GM21737 (cell line): ENCODE measurements at regions not wholly inside any gene's neighbourhood (a gene's known extent, or its start where the extent isn't known, plus 50 kb on each side); places are given as distances from the start of the nearest gene placed in this dataset.

ENCODE experiments used
- ATAC-seq: cut with Tn5 transposase; IDR thresholded peaks from one replicate; pipeline ENCODE4 v1.9.1; 2021; ENCODE audit warnings: mild to moderate bottlenecking, moderate library complexity; ENCODE audit not compliant: unreplicated experiment

DNA sequence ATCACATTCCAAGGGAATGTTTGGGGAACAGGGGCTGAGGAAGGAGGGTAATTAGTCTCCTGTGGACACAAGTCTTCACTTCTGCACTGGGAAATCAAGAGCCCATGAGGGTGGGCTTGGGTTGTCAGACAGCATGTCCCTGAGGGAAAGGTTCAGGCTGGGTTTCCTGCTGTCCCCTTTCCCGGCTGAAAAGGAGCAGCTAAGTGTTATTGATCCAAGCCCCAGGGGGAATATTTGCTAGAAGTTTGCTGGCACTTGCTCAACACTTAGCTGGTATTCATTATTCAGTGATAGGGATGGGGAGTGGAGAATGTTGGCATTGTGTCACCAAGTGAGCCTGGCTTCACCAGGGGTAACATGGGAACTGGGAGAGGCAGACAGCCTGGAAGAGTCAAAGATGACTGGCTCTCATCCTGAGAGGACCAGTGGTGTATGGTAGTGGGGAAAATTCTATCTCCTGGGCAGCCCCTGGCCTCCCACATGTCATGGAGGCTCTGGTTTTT, 344.4 kb upstream of the PODXL start:
- ATAC-seq = no peak

DNA sequence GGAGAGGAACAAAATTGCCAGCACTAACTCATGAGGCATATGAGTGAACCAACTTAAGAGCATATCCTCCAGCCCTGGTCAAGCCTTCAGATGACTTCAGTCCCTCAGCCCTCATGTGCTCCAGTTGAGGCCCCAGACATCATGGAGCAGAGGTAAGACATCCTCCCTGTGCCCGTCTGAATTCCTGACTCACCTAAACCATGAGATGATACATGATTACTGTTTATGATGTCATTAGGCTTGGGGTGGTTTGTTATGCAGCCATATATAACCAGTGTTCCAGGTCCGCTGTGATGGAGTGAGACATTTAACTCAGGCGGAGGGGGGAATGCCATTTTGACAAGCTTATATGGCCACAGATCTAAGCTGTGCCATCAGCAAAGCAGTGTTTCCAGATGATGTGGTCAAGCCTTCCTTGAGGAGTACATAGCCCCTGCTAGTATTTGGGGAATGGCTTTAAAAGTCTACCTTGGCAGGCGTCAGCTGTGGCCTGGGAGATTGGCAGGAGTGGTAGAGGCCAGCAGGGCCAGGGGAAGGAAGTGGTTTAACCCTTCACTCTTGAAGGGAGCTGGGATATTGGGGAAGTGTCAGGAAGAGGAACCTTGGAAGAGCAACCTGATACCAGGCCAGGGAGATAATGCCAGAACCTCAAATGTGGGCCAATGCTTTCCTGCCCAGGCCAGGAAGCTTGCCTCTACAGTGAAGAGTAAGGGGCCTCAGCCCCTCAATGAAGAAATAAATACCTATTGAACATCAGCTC, 343.0 kb upstream of the PODXL start:
- no peak for ATAC-seq

DNA sequence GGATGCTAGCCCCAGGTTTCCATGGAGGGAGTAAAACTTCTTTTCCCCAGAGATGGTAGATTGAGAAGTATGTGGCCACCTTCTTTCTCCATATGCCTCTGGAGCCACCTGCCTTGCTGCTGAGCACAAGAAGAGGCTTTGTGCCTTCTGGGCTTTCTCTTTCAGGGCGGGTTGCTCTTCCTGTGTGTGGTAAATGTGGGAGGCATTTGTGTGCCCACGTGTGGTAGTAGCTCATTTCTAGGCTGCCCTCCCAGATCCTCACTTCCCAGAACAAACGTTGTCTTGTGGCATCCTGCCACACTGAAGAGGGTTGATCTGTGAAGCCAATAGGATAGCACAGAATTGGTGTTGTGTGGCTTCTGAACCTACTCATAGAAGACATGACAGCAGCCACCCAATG, 342.0 kb upstream of the PODXL start:
- ATAC-seq = no peak

DNA sequence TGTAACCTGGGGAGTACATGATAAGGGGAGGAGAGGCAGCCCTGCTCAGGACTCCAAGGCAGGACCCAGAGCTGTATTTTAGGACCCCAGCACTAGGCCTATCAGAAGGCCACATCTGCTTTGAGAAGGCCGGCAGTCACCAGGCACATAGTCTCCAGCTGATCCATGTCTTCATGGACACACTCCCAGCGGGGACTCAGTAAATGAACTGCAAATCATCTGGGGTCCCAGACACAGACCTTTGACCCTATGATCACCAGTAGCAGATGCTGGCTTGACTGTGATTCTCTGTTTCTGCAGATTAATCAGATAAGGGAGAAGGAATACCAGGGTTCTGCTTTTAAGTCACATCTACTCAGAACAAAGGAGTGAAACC, 341.4 kb upstream of the PODXL start:
- ATAC-seq = no peak

DNA sequence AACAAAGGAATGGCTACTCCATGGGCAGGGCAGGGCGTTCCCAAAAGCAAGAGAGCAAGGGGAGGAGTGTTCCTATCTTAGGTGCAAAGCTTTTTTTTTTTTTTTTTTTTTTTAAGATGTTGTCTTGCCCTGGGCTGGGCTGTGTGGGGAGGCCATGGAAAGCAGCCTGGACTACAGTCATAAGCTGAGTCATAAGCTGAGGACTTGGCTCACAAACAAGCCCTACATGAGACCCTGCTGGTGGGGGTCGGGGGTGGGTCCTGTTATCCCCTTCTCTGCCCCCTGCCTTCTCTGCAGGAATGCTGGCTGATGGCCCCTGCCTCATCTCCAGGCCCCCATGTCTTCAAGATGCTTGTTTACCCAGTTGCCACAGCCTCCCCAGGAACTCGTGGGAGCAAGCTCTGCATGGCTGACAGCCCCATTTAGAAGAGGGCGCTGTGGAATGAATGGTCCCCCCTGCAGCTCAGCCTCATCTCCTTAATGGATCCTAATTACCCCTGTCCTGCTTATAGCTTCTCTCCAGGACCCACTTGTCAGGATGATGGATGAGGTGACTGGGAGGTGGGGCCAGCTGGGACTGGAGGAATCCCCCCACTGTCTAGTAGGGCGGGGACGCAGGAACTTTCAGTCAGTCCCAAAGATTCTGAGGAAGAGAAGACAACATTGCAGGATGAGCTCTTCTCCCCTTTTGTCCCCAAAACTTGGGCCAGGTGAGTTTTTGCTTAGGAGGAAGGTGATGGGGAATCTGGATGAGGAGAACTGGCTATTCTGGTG, 340.8 kb upstream of the PODXL start:
- no peak for ATAC-seq

DNA sequence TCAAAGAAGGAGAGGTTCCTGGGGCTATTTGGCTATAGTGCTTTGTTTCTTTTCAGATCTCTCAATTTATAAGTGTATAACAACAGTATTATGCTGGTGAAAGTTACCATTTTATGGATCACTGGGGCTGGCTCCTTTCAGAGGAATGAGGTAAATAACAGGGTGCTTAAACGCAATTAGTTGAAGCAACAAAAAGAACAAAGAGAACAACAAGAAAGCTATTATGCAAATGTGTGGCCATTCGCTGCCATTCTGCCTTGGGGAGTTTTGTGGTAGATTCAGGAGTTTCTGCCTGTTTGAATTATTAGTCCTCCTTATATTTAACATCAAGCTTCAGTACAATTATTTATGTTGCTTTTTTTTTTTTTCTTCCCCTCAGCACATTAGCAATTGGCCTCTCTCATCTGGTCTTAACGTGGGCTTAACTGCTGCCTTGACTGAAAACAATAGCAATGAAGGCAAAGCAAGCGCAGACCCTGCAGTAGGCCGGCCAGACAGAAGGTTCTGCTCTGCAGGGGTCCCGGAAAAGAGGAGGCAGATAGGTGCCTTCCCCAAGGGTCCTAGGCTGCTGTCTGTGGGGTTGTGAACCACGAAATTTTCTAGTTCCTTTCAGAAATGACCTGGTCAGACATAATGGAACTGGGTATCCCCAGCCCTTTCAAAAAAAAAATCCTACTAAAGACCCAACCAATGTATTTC, 339.9 kb upstream of the PODXL start:
- no peak for ATAC-seq

DNA sequence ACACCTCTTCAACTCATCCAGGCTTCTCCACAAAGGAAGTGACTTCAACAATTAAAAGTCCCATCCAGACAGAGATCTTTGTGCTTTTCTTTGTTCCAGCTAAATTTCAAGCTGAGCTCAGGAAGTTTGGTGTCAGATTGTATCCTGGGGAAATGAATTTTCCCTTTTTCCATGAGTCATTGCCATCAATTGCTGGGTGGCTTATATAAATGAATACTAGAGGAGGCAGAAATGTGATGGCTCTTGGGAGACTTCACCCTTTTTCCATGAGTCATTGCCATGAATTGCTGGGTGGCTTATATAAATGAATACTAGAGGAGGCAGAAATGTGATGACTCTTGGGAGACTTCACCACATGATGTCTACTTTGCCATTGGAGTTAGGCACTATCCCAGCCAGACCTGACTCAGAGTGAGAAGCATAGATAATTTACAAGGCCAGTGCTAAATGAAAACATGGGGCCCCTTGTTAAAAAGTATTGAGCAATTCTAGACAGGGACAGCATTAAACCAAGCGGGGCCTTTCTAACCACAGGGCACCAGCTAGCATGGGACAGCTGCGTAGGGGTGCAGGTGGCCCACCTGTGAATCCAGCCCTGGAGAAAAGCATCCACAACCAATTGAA, 339.2 kb upstream of the PODXL start:
- no peak for ATAC-seq

DNA sequence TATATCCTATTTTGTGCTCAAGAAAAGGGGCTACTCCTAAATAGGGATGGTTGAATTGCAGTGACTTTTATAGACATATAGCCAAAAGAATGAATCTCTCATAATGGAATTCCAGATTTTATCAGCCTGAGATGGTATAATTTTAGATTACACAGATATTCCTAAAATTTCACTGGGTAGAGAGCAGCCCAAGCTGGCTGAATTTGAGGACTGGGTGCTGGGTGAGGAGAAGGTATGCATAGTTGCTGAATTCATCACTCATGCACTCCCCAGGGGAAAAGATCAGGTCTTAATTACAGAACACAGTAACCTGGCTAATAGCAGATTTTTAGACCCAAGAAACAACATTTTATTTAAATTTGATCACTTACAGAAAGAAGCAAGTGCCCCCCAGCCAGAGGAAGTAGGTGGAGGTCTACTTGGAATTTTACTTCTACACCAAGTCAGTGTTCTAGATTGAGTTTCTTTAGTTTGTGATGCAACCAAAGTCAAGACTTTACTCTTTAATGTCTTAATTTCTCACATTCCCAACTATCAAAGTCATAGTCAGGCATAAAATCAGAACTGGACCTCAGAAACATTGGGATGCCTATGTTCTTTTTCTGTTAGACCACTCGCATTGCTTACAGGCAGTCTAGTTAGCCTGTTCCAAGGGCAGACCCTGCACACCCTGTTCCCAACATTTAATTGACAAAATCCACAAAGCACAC, 337.4 kb upstream of the PODXL start:
- ATAC-seq = no peak

DNA sequence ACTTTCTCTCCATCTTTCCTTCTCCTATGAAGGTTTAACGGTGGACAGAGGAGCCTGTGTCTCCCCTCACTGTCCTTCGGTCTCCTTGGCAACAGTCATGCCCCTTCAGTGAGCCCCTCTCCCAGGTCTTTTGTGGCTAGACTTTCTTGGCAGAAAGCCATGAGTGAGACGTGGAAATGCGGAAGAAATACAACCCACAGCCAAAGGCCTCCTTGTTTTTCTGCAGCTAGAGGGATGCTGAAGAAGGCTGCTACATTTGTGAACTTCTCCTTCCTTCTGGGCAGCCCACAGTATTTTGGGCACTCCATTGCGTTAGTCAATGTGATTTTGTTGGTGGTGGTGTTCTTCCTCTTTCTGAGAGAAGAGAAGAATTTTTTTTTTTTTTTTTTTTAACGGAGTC, 333.7 kb upstream of the PODXL start:
- no peak for ATAC-seq

DNA sequence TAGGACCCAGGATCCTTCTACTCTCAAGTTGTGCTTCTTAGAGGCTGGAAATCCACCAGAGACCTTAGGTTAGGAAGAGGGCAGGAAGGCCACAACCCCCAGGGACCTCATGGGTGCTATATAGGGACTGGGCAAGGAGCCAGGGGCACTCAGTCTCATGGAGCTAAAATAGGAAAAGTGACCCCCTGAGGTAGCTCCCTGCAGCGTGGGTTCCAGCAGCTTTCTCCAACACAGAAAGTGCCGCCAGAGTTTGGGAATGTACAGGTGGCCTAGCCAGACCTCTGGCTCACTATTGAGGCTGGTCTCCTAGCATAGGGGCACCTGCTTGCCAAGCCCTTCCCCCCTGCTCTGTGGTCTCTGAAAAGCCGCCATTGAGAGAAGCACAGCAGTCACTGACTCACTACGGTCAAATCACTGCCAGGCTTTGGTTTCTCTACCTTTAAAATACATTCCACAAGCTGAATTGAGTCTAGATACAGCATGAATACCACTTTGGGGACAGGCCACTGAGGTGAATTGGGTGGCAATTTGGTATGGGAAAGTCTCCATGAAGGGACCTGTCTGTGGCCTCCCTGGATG, 333.2 kb upstream of the PODXL start:
- ATAC-seq = no peak

DNA sequence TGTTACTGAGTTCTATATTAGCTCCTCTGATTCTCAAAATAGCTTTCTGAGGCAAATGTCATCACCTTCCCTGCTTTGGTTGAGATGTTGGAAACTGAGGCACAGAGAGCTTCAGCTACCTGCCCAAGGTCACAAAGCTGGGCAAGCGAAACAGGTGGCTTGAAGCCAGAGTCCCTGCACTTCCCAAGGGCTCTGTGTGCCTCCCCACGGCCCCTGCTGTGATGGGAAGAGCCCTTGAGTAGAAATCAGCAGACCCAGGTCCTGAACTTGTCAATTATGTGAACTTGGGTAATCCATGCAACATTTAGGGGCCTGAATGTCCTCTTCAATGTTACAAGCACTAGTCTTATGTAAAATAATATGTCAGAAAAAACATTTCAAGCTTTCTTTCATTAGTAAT, 327.3 kb upstream of the PODXL start:
- no peak for ATAC-seq

DNA sequence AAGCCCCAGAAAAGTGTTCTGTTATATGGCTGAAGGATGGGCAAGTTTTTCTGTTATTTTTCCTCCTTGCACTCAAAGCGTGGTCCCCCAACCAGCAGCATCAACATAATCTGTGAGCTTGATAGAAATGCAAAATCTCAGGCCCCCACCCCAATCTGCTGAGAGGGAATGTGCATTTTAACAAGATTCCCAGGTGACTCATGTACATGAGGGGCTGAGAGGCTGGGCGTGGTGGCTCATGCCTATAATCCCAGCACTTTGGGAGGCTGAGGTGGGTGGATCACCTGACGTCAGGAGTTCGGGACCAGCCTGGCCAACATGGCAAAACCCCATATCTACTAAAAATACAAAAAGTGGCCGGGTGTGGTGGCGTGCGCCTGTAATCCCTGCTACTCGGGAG, 326.8 kb upstream of the PODXL start:
- ATAC-seq = no peak

DNA sequence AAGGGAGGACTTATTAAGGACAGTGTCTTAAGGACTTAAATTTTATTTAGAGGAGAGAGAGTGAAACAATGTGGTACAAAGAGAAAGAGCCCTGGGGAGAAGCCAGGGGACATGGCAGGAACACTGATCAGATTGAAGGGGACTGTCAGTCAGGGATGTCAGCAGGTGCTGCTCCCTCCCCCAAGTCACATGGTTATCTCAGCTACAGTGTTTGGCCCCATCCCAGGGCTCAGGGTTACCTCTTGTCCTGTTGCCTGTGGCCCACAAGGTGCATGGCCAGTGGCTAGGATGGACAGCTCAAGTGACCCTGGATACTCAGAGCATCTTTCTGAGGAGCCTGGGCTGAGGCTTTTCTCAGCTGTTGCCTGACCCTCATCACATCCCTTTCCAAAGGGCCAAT, 325.9 kb upstream of the PODXL start:
- ATAC-seq = no peak

DNA sequence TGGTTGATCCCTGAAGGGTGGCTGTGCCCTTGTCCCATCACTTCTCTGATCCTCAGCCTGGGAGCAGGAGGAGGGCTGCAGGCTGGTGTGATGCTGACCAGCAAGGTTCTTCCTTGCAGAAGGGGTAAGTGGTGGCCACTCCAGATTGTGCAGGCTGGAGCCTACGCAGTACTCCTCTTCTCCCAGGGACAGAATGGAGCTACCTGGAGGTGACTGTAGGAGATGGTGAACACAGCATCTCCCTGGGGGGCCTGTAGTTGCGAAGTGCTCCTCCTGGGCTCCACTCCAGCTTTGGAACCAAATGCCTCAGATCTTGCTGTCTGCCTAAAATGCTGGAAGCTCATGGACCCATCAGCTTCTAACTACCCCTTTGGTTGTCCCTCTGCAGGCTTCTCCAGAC, 323.6 kb upstream of the PODXL start:
- ATAC-seq = no peak

DNA sequence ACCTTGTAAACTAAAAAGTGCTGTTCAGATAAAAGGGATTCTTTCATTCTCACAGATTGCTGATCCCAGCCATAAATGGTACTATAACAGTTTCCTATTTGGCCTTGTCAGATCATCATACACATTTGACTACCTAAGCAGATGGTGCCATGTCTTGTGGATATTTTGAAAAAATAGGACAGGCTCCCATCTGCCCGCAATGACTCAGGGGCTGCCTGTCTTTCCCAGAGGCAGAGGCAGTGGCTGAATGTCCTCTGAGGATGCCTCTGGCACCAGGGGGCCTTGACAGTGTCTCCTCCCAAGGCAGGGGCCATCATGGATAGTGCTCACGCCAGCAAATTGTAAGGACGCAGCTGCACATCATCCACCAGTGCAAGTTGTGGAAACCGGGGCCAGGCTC, 323.0 kb upstream of the PODXL start:
- ATAC-seq = no peak

DNA sequence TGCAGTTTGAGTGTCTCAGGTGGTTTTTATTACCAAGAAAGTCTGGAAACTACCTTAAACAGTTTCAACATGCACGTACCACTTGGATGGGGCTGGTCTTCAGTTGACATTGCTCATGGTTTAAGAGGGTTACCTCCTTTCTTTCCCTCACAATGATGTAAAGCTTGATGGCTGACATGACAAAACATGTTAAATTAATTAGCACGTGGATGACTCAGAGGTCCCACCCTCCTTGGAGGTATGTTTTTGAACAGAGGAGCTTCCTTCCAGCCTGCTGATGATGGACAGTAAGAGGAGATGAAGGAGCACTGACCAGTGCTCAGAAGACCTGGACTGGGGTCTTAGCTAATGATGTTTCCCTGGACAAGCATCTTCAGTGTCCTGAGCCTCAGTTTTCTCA, 322.3 kb upstream of the PODXL start:
- ATAC-seq = no peak

DNA sequence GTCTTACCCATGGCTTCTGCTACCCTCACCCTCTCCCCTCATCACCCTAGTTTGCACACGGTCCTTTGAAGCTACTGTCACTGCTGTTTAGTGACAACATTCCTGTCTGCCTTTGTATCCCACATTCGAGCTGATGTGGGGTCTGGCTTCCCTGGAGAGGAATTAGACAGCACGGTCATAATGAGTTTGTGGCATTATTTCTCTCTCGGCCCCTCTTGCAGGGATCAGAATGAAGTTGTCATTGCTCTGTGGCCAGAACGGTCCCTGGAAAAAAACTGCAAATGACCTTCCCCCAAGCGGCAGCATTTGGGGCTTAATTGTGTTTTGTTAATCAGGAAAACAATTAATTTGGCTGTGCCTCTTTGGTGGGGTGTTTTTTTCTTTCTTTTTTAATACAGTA, 317.2 kb upstream of the PODXL start:
- ATAC-seq = no peak

DNA sequence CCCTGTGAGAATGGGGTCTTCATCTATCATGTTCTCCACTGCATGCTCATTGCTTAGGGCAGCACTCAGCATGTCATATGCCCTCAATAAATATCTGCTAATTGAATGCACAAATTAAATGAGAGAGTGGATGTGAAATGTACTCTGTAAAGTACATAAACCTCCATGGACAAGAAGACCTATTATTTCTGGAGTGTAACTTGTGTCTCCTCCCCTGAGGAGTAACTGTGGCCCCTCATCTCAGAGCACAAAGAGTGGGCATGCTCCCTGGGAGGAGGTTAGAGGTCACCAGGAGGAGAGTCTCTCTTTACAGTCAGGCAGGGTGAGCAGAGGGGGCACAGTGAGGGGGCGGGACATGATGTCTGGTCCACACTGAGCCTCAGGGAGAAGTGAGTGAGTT, 313.6 kb upstream of the PODXL start:
- no peak for ATAC-seq

DNA sequence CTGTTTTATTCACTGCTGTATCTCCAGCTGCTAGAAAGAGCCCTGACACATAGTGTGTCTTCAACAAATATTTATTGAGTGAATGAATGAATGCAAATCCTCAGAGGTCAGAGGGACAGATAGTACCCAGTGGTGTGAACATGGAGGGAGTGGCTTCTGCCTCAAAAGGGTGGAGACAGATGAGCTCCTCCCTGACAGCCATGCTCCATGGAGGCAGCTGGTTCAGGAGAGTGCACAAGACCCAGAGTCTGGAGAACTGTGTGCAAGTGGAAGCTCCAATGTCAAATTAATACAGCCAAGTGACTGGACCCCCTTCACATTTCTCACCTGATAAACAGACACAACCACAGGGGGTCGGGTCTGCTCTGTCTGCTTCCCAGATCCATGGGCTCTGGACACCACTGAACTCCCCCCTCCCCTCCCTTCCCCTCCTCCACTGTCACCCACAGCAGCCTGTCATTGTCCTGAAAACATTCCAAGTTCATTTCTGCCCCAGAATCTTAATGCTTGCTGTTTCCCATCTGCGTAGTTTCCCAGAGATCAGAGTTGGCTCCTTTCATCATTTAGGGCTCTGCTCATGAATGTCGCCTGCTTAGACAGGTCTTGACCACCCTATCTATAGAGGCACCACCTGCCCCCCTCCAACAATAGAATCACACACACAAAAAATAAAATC, 312.9 kb upstream of the PODXL start:
- ATAC-seq = no peak

DNA sequence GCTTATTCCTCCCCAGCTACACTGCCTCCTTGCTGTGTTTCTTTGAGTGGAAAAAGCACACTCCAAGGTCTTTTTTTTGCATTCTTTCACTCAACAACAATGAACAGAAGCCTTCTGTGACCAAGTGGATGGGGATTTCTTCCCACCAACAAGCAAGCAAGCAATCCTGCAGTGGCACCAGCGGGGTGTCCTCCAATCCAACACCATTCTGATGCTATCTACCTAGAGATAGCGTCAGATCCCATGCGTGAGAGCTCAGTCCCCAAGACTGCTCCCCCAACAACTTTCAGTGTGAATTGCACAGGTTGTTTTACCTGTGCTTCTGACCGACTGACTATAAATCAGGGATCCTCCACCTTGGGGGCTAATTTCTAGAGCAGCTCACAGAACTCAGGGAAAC, 311.0 kb upstream of the PODXL start:
- ATAC-seq = no peak
